ENCODE measurements at regions not wholly inside any gene's neighbourhood (a gene's known extent, or its start where the extent isn't known, plus 50 kb on each side); places are given as distances from the start of the nearest gene placed in this dataset.

DNA sequence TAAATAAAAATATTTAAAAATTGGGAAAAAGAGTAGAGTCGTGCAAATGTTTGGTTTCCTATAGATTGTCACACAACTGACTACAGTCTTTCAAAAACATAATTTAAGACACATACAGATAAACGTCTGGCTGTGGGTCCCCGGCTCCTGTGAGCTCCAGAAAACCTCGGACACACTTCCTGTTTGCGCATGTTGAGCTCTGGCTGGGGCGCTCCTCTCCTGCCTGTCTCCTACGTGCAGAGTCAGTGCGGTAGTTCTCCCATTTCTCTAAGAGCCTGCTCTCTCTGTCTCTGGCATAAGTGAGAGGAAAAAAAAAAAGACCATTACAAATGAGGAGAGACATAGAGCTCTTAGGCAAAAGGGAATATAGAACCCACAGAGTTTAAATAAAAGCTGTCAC lies 128.2 kb upstream of the OBI1 start:
- Histone ChIP-seq H3K9me3 (ENCODE audit: low read length) (no peaks in the 10 kb centered on the region), H3K4me3 (replicated peaks in 1 of 3; ENCODE audit: insufficient read depth in 1 of 3, low read depth in 2 of 3, low read length in 3 of 3) (no peak overlapping the region), H3K36me3 (replicated peaks in 1 of 2; ENCODE audit: control insufficient read depth in 1 of 2, insufficient read depth in 2 of 2, low read length in 2 of 2) (no peaks in the 10 kb centered on the region), H3K27me3 (ENCODE audit: control insufficient read depth in 1 of 2, insufficient read depth in 2 of 2, low read length in 2 of 2) (0 out of 5 replicates have a peak, but pooled peaks cover 0 to 7% of the 10 kb centered on the region in 2 experiments), H3K27ac (ENCODE audit: extremely low read length, insufficient read depth, low read length) (no peak overlapping the region), H3K4me2 (ENCODE audit: low read depth, low read length) (no peak overlapping the region; the same call in 1 of the 2 replicates), H2AFZ (ENCODE audit: low read length) (no peak overlapping the region), H3K9ac (ENCODE audit: insufficient read depth, low read depth, low read length) (no peak overlapping the region), H4K20me1 (ENCODE audit: insufficient read depth, low read length) (no peaks in the 10 kb centered on the region), H3K79me2 (ENCODE audit: insufficient read depth, low read length) (no peaks in the 10 kb centered on the region), H3K4me1 (ENCODE audit: insufficient read depth, low read length) (no peaks in the 10 kb centered on the region)
- POLR2A ChIA-PET, result no interaction called here
- FAIRE-seq, result no peak
- CTCF ChIA-PET (ENCODE audit: low intra/inter-chr PET ratio, low total read pairs), result no interaction called here
- in situ Hi-C loops (cut with HindIII; ENCODE audit: extremely low pct_ligation_motif_present, low pct_unique_long_range_greater_than_20kb), result no loop called here
- BruUV-seq (replicated peaks), result no TSS peak
- peak; percentile 49; the same call in 1 of the 3 replicates for ATAC-seq
- DNase-seq (ENCODE audit: low spot score), result no peak
- TF ChIP-seq ZKSCAN5 (CRISPR knock-in tag; IDR thresholded peaks at IDR 0.05) (no peak), POLR2G (IDR thresholded peaks at IDR 0.05; ENCODE audit: low read depth, low read length) (no peak), ZNF543 (CRISPR knock-in tag; IDR thresholded peaks at IDR 0.05) (no peak), ZNF652 (CRISPR knock-in tag; IDR thresholded peaks at IDR 0.05; ENCODE audit: borderline replicate concordance, low read depth) (no peak), ARNT (IDR thresholded peaks at IDR 0.05) (no peak), ASH2L (IDR thresholded peaks at IDR 0.05; ENCODE audit: insufficient read length, low read depth, low read length) (no peak), SALL1 (CRISPR knock-in tag; IDR thresholded peaks at IDR 0.05) (no peak), ZNF12 (CRISPR knock-in tag; IDR thresholded peaks at IDR 0.05) (no peak), SP5 (CRISPR knock-in tag; IDR thresholded peaks at IDR 0.05; ENCODE audit: borderline replicate concordance, low read depth) (no peak), ZNF766 (CRISPR knock-in tag; IDR thresholded peaks at IDR 0.05; ENCODE audit: borderline replicate concordance) (no peak), ZNF234 (CRISPR knock-in tag; conservative IDR thresholded peaks at IDR 0.05) (no peak), ZBTB38 (CRISPR knock-in tag; IDR thresholded peaks at IDR 0.05) (no peak), ZNF598 (CRISPR knock-in tag; IDR thresholded peaks at IDR 0.05; ENCODE audit: borderline replicate concordance) (no peak), ZSCAN20 (CRISPR knock-in tag; IDR thresholded peaks at IDR 0.05; ENCODE audit: borderline replicate concordance) (no peak), HNRNPH1 (optimal IDR thresholded peaks at IDR 0.05; ENCODE audit: low read depth, low read length) (no peak)
- TF ChIP-seq, protein P1, sequence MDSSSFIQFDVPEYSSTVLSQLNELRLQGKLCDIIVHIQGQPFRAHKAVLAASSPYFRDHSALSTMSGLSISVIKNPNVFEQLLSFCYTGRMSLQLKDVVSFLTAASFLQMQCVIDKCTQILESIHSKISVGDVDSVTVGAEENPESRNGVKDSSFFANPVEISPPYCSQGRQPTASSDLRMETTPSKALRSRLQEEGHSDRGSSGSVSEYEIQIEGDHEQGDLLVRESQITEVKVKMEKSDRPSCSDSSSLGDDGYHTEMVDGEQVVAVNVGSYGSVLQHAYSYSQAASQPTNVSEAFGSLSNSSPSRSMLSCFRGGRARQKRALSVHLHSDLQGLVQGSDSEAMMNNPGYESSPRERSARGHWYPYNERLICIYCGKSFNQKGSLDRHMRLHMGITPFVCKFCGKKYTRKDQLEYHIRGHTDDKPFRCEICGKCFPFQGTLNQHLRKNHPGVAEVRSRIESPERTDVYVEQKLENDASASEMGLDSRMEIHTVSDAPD (CRISPR knock-in tag; IDR thresholded peaks at IDR 0.05), result no peak
- TF ChIP-seq, protein P2, sequence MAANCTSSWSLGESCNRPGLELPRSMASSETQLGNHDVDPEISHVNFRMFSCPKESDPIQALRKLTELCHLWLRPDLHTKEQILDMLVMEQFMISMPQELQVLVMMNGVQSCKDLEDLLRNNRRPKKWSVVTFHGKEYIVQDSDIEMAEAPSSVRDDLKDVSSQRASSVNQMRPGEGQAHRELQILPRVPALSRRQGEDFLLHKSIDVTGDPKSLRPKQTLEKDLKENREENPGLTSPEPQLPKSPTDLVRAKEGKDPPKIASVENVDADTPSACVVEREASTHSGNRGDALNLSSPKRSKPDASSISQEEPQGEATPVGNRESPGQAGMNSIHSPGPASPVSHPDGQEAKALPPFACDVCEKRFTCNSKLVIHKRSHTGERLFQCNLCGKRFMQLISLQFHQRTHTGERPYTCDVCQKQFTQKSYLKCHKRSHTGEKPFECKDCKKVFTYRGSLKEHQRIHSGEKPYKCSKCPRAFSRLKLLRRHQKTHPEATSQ (CRISPR knock-in tag; IDR thresholded peaks at IDR 0.05; ENCODE audit: borderline replicate concordance), result no peak
- TF ChIP-seq, protein P3, sequence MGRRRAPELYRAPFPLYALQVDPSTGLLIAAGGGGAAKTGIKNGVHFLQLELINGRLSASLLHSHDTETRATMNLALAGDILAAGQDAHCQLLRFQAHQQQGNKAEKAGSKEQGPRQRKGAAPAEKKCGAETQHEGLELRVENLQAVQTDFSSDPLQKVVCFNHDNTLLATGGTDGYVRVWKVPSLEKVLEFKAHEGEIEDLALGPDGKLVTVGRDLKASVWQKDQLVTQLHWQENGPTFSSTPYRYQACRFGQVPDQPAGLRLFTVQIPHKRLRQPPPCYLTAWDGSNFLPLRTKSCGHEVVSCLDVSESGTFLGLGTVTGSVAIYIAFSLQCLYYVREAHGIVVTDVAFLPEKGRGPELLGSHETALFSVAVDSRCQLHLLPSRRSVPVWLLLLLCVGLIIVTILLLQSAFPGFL (CRISPR knock-in tag; IDR thresholded peaks at IDR 0.05), result no peak
- TF ChIP-seq, protein P4, sequence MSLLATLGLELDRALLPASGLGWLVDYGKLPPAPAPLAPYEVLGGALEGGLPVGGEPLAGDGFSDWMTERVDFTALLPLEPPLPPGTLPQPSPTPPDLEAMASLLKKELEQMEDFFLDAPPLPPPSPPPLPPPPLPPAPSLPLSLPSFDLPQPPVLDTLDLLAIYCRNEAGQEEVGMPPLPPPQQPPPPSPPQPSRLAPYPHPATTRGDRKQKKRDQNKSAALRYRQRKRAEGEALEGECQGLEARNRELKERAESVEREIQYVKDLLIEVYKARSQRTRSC (CRISPR knock-in tag; IDR thresholded peaks at IDR 0.05; ENCODE audit: low read depth), result no peak
- WGBS (ENCODE audit: low lambda C conversion rate), result 10% methylated on average over 8 of the region's 8 CpGs
- intact Hi-C loops (cut with micrococcal nuclease; ENCODE audit: unreplicated experiment), result no loop called here
